ACC112 (cell line): ENCODE measurements at regions not wholly inside any gene's neighbourhood (a gene's known extent, or its start where the extent isn't known, plus 50 kb on each side); places are given as distances from the start of the nearest gene placed in this dataset.

Source experiments
- H2AFZ ChIP-seq: fragments of 200-600 bp; sonication (generic); one replicate; pipeline ENCODE4 v1.6.0; 2017; ENCODE audit warnings: antibody characterized with exemption, low read length; ENCODE audit not compliant: unreplicated experiment
- H3K27ac ChIP-seq: fragments of 200-600 bp; sonication (generic); 2 replicates; pipeline ENCODE4 v1.5.1; 2014; ENCODE audit warnings: low read depth, mild to moderate bottlenecking, antibody characterized with exemption, low read length, moderate library complexity
- H3K27me3 ChIP-seq: fragments of 200-600 bp; sonication (generic); 2 replicates; pipeline ENCODE4 v1.6.1; 2014; ENCODE audit warnings: mild to moderate bottlenecking, antibody characterized with exemption, low read length, moderate library complexity, mixed read lengths; ENCODE audit not compliant: insufficient read depth
- H3K36me3 ChIP-seq: fragments of 200-600 bp; sonication (generic); 2 replicates; pipeline ENCODE4 v1.6.1; 2016; ENCODE audit warnings: mild to moderate bottlenecking, antibody characterized with exemption, low read length, moderate library complexity, mixed read lengths; ENCODE audit not compliant: insufficient read depth
- H3K4me1 ChIP-seq: fragments of 200-600 bp; sonication (generic); one replicate; pipeline ENCODE4 v1.6.1; 2016; ENCODE audit warnings: low read length, mixed read lengths; ENCODE audit not compliant: insufficient read depth, unreplicated experiment, control insufficient read depth
- H3K4me3 ChIP-seq: fragments of 200-600 bp; sonication (generic); 2 replicates; pipeline ENCODE4 v1.5.1; 2014; ENCODE audit warnings: mild to moderate bottlenecking, low read depth, low read length
- H3K79me2 ChIP-seq: fragments of 200-600 bp; sonication (generic); one replicate; pipeline ENCODE4 v1.6.0; 2016; ENCODE audit warnings: low read length; ENCODE audit not compliant: control insufficient read depth, unreplicated experiment, insufficient read depth

DNA sequence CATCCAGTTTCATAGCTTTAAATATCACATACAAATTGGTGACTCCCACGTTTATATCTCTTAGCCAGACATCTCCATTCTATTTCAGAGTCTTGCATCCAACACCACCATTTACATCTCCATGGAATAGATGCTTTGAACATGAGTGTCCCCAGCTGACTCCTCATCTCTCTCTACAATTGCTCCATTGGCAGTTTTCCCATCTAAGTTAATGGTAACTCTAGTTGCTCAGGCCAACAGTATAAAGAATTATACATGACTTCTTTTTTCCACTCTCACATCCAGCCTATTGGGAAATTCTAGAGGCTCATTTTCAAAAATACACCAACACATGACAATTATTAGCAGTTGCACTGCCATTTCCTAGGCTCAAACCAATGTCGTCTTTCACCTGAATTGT lies 388.2 kb downstream of the STIM2 start:
- H2AFZ ChIP-seq, result no peak overlapping the region
- H3K79me2 ChIP-seq, result no peaks in the 10 kb centered on the region
- H3K4me3 ChIP-seq, result no peak overlapping the region
- H3K4me1 ChIP-seq, result no peaks in the 10 kb centered on the region
- H3K27ac ChIP-seq, result no peak overlapping the region
- no peaks in the 10 kb centered on the region for H3K27me3 ChIP-seq
- H3K36me3 ChIP-seq, result no peaks in the 10 kb centered on the region

GRCh38 chr4:27251771-27252170 lies 391.1 kb downstream of the STIM2 start:
- H3K36me3 ChIP-seq, result no peaks in the 10 kb centered on the region
- H3K27ac ChIP-seq, result no peak overlapping the region
- no peak overlapping the region for H2AFZ ChIP-seq
- H3K27me3 ChIP-seq, result no peaks in the 10 kb centered on the region
- no peak overlapping the region for H3K4me3 ChIP-seq
- H3K79me2 ChIP-seq, result no peaks in the 10 kb centered on the region
- no peaks in the 10 kb centered on the region for H3K4me1 ChIP-seq

DNA sequence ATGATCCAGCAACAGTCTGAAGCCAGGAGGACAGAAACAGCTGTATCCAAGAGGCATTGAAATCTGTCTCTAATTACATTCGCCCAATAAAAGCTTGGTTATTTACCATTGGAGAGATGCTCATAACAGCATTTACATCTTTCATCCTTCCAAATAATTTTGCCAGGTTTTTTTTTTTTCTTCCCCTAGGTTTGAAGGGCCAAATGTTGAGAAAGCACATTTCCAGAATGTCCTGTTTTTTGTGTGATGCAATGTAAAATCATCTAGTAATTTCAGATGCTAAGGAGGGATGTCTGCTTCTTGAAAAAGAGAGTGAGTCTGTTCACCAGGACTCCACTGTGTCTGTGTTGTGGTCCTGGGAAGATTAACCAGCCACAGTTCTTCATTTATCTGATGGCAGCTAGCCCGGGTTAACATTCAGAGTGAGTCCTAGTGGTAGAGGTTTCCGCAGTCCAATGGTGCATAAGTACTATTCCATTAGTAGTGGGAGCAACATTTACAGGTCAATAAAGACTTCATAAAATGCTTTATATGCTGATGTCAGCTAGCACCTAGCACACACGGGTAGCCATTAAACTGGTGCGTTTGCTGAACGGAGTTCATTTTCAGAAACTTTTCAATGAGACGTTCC lies 406.8 kb downstream of the STIM2 start:
- H3K4me3 ChIP-seq, result no peak overlapping the region
- H3K79me2 ChIP-seq, result no peaks in the 10 kb centered on the region
- H3K27ac ChIP-seq, result no peak overlapping the region
- H2AFZ ChIP-seq, result no peak overlapping the region
- H3K4me1 ChIP-seq, result no peaks in the 10 kb centered on the region
- no peaks in the 10 kb centered on the region for H3K36me3 ChIP-seq
- 0 out of 2 replicates have a peak, but pooled peaks cover 3% of the 10 kb centered on the region for H3K27me3 ChIP-seq

GRCh38 chr4:27267970-27268355 lies 407.3 kb downstream of the STIM2 start:
- no peaks in the 10 kb centered on the region for H3K36me3 ChIP-seq
- H3K4me1 ChIP-seq, result no peaks in the 10 kb centered on the region
- no peak overlapping the region for H3K27ac ChIP-seq
- 0 out of 2 replicates have a peak, but pooled peaks cover 3% of the 10 kb centered on the region for H3K27me3 ChIP-seq
- H2AFZ ChIP-seq, result no peak overlapping the region
- H3K4me3 ChIP-seq, result no peak overlapping the region
- H3K79me2 ChIP-seq, result no peaks in the 10 kb centered on the region

GRCh38 chr4:27270435-27270834 lies 409.8 kb downstream of the STIM2 start:
- H3K36me3 ChIP-seq, result no peaks in the 10 kb centered on the region
- H3K27me3 ChIP-seq, result 0 out of 2 replicates have a peak, but pooled peaks cover 3% of the 10 kb centered on the region
- H3K4me1 ChIP-seq, result no peaks in the 10 kb centered on the region
- no peak overlapping the region for H2AFZ ChIP-seq
- H3K4me3 ChIP-seq, result no peak overlapping the region
- H3K27ac ChIP-seq, result no peak overlapping the region
- no peaks in the 10 kb centered on the region for H3K79me2 ChIP-seq

DNA sequence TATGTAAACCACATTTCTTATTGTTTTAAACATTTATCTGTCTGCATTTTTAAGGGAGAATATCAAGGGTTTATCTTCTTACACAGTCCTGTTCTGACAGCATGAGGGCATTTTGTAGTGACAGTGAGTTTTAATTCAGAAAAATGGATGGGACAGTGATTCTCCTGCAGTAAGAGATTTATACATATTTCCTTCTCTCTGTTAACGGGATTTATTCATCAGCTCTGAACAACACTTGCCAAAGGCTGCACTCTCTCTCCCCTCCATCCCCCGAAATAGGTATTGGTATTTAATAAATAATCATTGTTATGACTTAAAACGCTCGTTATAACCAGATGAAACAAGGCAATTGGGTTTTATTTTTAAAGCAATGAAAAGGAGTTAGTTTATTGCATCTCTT lies 410.9 kb downstream of the STIM2 start:
- no peak overlapping the region for H3K4me3 ChIP-seq
- peaks cover 10% of the 10 kb centered on the region; the same call in 1 of the 2 replicates for H3K27me3 ChIP-seq
- H3K4me1 ChIP-seq, result no peaks in the 10 kb centered on the region
- H3K79me2 ChIP-seq, result no peaks in the 10 kb centered on the region
- H2AFZ ChIP-seq, result no peak overlapping the region
- no peaks in the 10 kb centered on the region for H3K36me3 ChIP-seq
- H3K27ac ChIP-seq, result no peak overlapping the region

DNA sequence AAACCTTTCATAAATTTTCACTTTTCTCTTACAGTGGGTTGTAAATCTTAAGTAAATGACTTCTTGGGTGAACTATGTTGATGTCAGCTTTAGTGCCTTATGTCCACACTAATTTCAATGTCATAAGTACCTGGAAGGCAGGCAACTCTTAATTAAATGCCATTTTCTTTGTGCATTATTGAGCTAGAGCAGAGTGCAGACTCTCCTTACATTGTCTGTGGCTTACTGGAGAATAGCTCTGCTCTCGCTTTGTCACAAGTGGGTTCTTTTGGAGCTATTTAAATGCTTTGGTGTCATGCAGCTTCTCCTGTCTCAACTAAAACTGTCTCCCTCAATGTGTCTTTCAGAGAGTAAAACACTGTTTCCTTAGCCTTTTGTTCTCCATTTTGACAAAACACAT lies 411.6 kb downstream of the STIM2 start:
- H3K27me3 ChIP-seq, result peaks cover 10% of the 10 kb centered on the region; the same call in 1 of the 2 replicates
- H3K4me1 ChIP-seq, result no peaks in the 10 kb centered on the region
- H3K4me3 ChIP-seq, result no peak overlapping the region
- no peaks in the 10 kb centered on the region for H3K36me3 ChIP-seq
- no peaks in the 10 kb centered on the region for H3K79me2 ChIP-seq
- no peak overlapping the region for H3K27ac ChIP-seq
- H2AFZ ChIP-seq, result no peak overlapping the region

DNA sequence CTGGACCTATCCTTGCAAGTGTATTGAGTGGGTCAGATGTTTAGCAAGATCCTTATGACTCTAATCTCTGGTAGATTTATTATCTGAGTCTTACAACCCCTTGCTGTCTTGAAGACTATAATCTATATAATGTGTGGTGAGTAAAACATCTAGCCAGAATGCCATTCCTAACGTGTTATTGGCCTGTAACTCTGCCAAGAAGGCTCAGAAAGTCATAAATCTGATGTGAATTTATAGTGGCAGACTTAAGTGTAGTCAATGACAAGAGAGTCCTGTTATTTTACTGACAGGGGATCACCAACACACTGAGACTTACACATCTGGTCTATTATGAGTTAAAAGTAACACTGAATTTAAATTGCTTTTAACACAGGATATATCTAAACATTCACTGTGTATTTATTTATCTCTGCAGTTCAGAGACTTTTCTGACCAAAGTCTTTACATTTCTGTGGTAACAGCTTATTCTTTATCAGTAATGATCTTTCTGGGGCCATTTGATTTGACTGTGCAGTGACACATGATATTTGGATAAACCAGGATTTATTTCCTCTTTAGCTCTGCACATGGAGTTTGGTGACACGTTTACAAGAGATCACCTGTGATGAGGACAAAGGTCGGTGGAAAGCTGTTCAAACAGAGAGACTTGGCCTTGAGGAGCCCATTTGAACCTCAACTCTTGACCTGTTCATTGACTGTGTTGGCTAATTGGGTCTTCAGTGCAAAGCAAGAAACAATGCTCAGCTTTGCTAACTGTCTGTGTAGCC lies 415.8 kb downstream of the STIM2 start:
- Histone ChIP-seq H3K4me3 (no peak overlapping the region), H3K27me3 (peaks cover 10% of the 10 kb centered on the region; the same call in 1 of the 2 replicates), H3K4me1 (no peaks in the 10 kb centered on the region), H3K27ac (no peak overlapping the region), H3K36me3 (no peaks in the 10 kb centered on the region), H3K79me2 (no peaks in the 10 kb centered on the region), H2AFZ (no peak overlapping the region)

GRCh38 chr4:27278615-27279375 lies 418.2 kb downstream of the STIM2 start:
- H3K4me3 ChIP-seq, result no peak overlapping the region
- H3K36me3 ChIP-seq, result no peaks in the 10 kb centered on the region
- no peaks in the 10 kb centered on the region for H3K4me1 ChIP-seq
- H3K27ac ChIP-seq, result no peak overlapping the region
- no peak overlapping the region for H2AFZ ChIP-seq
- peaks cover 6% of the 10 kb centered on the region; the same call in 1 of the 2 replicates for H3K27me3 ChIP-seq
- no peaks in the 10 kb centered on the region for H3K79me2 ChIP-seq

- H3K27ac ChIP-seq, result no peak overlapping the region
- no peaks in the 10 kb centered on the region for H3K36me3 ChIP-seq
- no peaks in the 10 kb centered on the region for H3K4me1 ChIP-seq
- no peaks in the 10 kb centered on the region for H3K27me3 ChIP-seq
- H3K4me3 ChIP-seq, result no peak overlapping the region
- H2AFZ ChIP-seq, result no peak overlapping the region
- H3K79me2 ChIP-seq, result no peaks in the 10 kb centered on the region
These were observed 427.9 kb downstream of the STIM2 start for GRCh38 chr4:27288496-27288895.
